ENCODE measurements at regions not wholly inside any gene's neighbourhood (a gene's known extent, or its start where the extent isn't known, plus 50 kb on each side); places are given as distances from the start of the nearest gene placed in this dataset.

- TF ChIP-seq CTCF (IDR thresholded peaks at IDR 0.05) (no peak), EP300 (IDR thresholded peaks at IDR 0.05; ENCODE audit: low read depth) (no peak), POLR2AphosphoS5 (IDR thresholded peaks at IDR 0.05) (no peak), POLR2A (IDR thresholded peaks at IDR 0.05) (no peak)
Measured at GRCh38 chr2:234559609-234560008, 62.7 kb upstream of the ARL4C start.

All from transverse colon (tissue), 4 donors.